ENCODE measurements at regions not wholly inside any gene's neighbourhood (a gene's known extent, or its start where the extent isn't known, plus 50 kb on each side); places are given as distances from the start of the nearest gene placed in this dataset.

DNA sequence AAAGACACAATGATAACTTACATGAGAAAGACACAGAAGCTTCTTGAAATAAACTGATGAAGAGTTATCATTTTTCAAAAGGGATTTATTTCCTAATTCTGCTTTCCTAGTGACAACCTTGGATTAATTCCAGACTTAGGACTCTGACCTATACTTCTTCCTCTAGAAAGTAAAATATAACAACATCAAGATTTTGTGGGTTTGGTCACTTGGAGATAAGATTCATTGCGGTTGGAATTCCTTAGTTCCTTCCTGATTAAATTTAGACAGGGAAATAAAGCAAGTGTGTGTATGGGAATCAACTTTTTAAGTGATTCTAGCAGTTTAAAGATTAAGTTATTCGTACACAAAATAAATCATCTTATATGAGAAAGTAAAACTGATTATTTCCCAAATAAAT, 208.4 kb upstream of the CCDC150 start:
- TF ChIP-seq YY1 (IDR thresholded peaks at IDR 0.05; ENCODE audit: insufficient read depth, insufficient read length), result no peak
- no peak for TF ChIP-seq ZNF274 (IDR thresholded peaks at IDR 0.05; ENCODE audit: low read depth, low read length)
